ENCODE measurements at regions not wholly inside any gene's neighbourhood (a gene's known extent, or its start where the extent isn't known, plus 50 kb on each side); places are given as distances from the start of the nearest gene placed in this dataset.

DNA sequence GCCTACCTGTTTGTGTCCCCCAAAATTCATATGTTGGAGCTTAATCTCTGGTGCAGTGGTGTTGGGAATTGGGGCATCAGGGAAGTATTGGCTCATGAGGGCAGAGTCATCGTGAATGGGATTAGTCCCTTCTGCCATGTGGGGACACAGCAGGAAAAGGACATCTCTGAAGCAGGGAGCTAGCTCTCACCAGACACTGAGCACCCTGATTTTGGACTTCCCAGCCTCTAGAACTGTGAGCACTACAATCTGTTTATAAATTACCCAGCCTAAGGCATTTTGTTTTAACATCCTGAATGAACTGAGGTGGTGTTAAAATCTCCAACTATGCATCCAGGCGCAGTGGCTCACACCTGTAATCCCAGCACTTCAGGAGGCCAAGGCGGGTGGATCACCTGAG, 206.0 kb downstream of the SEC14L1 start:
- Histone ChIP-seq H3K4me3 (ENCODE audit: low read length) (no peak overlapping the region), H3K36me3 (ENCODE audit: control insufficient read depth, insufficient read depth, low read length) (no peaks in the 10 kb centered on the region), H3K9ac (ENCODE audit: low read length) (no peak overlapping the region)

GRCh38 chr17:77347544-77347943, 206.8 kb downstream of the SEC14L1 start:
- Histone ChIP-seq H3K27me3 (ENCODE audit: control insufficient read depth, insufficient read depth, low read length) (no peaks in the 10 kb centered on the region), H3K36me3 (ENCODE audit: control insufficient read depth, insufficient read depth, low read length) (no peaks in the 10 kb centered on the region), H3K4me3 (ENCODE audit: low read length) (no peak overlapping the region), H3K4me1 (ENCODE audit: control insufficient read depth, insufficient read depth, low read length) (peaks cover 14% of the 10 kb centered on the region), H3K9me3 (ENCODE audit: control insufficient read depth, low read length) (no peaks in the 10 kb centered on the region), H3K9ac (ENCODE audit: low read length) (no peak overlapping the region)

More for the DNA sequence above, 206.0 kb downstream of the SEC14L1 start:
- H3K4me1 ChIP-seq (ENCODE audit: control insufficient read depth, insufficient read depth, low read length) = peaks cover 16% of the 10 kb centered on the region
- H3K9me3 ChIP-seq (ENCODE audit: control insufficient read depth, low read length) = no peaks in the 10 kb centered on the region
- no peaks in the 10 kb centered on the region for H3K27me3 ChIP-seq (ENCODE audit: control insufficient read depth, insufficient read depth, low read length)

- no peak overlapping the region for H3K9ac ChIP-seq (ENCODE audit: low read length)
Measured at GRCh38 chr17:77349976-77350830, 209.4 kb downstream of the SEC14L1 start.

GRCh38 chr17:77352441-77352840, 211.7 kb downstream of the SEC14L1 start:
- Histone ChIP-seq H3K36me3 (ENCODE audit: control insufficient read depth, insufficient read depth, low read length) (no peaks in the 10 kb centered on the region), H3K4me1 (ENCODE audit: control insufficient read depth, insufficient read depth, low read length) (peaks cover 21% of the 10 kb centered on the region), H3K4me3 (ENCODE audit: low read length) (no peak overlapping the region), H3K9me3 (ENCODE audit: control insufficient read depth, low read length) (no peaks in the 10 kb centered on the region), H3K9ac (ENCODE audit: low read length) (no peak overlapping the region), H3K27me3 (ENCODE audit: control insufficient read depth, insufficient read depth, low read length) (no peaks in the 10 kb centered on the region)

More at GRCh38 chr17:77349976-77350830, 209.4 kb downstream of the SEC14L1 start:
- H3K9me3 ChIP-seq (ENCODE audit: control insufficient read depth, low read length) = no peaks in the 10 kb centered on the region
- H3K36me3 ChIP-seq (ENCODE audit: control insufficient read depth, insufficient read depth, low read length) = no peaks in the 10 kb centered on the region
- H3K4me1 ChIP-seq (ENCODE audit: control insufficient read depth, insufficient read depth, low read length) = peaks cover 16% of the 10 kb centered on the region
- H3K4me3 ChIP-seq (ENCODE audit: low read length) = no peak overlapping the region
- H3K27me3 ChIP-seq (ENCODE audit: control insufficient read depth, insufficient read depth, low read length) = no peaks in the 10 kb centered on the region

DNA sequence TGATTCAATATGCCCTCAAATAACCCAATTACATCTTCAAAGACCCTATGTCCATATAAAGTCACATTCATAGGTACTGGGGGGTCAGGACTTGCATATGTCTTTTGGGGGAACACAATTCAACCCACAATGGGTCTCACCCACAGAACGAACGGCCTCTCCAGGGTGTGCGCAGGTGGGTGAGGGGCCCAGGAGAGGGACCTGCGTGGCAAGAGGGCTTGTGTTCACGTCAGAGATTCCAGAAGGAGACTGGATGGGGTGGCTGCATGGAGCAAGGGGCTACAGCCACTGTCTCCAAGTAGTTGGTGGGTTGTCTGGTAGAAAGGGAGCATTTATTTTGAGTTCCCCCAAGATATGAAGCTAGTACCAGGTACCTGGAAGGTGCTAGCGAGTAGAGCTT, 212.2 kb downstream of the SEC14L1 start:
- H3K4me1 ChIP-seq (ENCODE audit: control insufficient read depth, insufficient read depth, low read length) = peaks cover 21% of the 10 kb centered on the region
- no peaks in the 10 kb centered on the region for H3K9me3 ChIP-seq (ENCODE audit: control insufficient read depth, low read length)
- no peaks in the 10 kb centered on the region for H3K36me3 ChIP-seq (ENCODE audit: control insufficient read depth, insufficient read depth, low read length)

DNA sequence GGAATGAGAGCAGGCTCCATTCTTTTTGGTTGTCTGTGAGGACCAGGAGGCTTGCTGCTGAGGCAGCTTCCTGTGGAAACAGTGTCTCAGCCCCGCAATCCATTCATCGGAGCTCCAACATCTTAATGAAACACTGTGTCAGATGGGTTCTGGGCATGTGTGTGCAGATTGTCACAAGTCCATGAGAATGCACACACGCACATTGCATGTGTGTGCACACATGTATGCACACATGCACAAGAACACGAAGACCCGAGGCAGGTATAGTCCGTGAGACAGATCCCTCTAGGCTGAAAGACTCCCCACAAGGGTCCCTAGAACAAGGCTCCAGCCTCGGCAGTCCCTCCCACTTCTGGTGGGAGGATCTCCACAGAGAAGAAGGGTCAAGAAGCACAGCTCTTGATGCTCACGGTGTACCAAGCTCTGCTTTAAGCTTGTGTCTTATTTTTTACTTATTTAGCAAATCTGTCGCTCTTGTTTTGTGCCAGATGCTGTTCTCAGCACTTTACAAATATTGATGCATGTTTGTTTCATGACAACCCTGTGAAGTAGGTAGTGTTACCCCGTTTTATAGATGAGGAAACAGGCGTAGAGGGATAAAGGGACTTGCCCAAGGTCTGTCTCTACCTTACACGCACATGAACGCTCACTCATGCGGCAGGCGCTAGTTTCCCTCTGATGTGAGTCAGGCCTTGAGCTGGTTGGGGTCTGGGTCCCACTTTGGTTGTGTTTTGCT, 213.1 kb downstream of the SEC14L1 start:
- no peak overlapping the region for H3K4me3 ChIP-seq (ENCODE audit: low read length)
- H3K36me3 ChIP-seq (ENCODE audit: control insufficient read depth, insufficient read depth, low read length) = no peaks in the 10 kb centered on the region
- H3K27me3 ChIP-seq (ENCODE audit: control insufficient read depth, insufficient read depth, low read length) = no peaks in the 10 kb centered on the region
- no peaks in the 10 kb centered on the region for H3K9me3 ChIP-seq (ENCODE audit: control insufficient read depth, low read length)
- peaks cover 21% of the 10 kb centered on the region for H3K4me1 ChIP-seq (ENCODE audit: control insufficient read depth, insufficient read depth, low read length)
- no peak overlapping the region for H3K9ac ChIP-seq (ENCODE audit: low read length)

More for the DNA sequence above, 212.2 kb downstream of the SEC14L1 start:
- Histone ChIP-seq H3K4me3 (ENCODE audit: low read length) (no peak overlapping the region), H3K9ac (ENCODE audit: low read length) (no peak overlapping the region), H3K27me3 (ENCODE audit: control insufficient read depth, insufficient read depth, low read length) (no peaks in the 10 kb centered on the region)

DNA sequence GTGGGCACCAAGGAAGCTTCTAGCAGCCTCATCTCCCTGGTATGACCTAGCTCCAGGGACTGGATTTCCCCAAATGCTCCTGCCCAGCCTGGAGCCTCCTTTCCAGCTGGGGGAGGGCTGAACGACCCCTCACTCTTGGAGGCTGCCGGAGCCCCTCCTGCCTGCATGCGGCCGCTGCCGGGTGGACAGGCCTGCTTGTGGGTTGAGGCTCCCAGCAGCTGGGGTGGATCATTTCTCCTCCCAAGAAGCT, 213.6 kb downstream of the SEC14L1 start:
- Histone ChIP-seq H3K4me3 (ENCODE audit: low read length) (no peak overlapping the region), H3K9ac (ENCODE audit: low read length) (no peak overlapping the region), H3K36me3 (ENCODE audit: control insufficient read depth, insufficient read depth, low read length) (no peaks in the 10 kb centered on the region), H3K27me3 (ENCODE audit: control insufficient read depth, insufficient read depth, low read length) (no peaks in the 10 kb centered on the region), H3K4me1 (ENCODE audit: control insufficient read depth, insufficient read depth, low read length) (peaks cover 21% of the 10 kb centered on the region), H3K9me3 (ENCODE audit: control insufficient read depth, low read length) (no peaks in the 10 kb centered on the region)

GRCh38 chr17:77354670-77355455, 214.1 kb downstream of the SEC14L1 start:
- Histone ChIP-seq H3K4me1 (ENCODE audit: control insufficient read depth, insufficient read depth, low read length) (peaks cover 18% of the 10 kb centered on the region), H3K36me3 (ENCODE audit: control insufficient read depth, insufficient read depth, low read length) (no peaks in the 10 kb centered on the region), H3K27me3 (ENCODE audit: control insufficient read depth, insufficient read depth, low read length) (no peaks in the 10 kb centered on the region), H3K4me3 (ENCODE audit: low read length) (no peak overlapping the region), H3K9ac (ENCODE audit: low read length) (no peak overlapping the region), H3K9me3 (ENCODE audit: control insufficient read depth, low read length) (no peaks in the 10 kb centered on the region)

- Histone ChIP-seq H3K9me3 (ENCODE audit: control insufficient read depth, low read length) (no peaks in the 10 kb centered on the region), H3K27me3 (ENCODE audit: control insufficient read depth, insufficient read depth, low read length) (no peaks in the 10 kb centered on the region), H3K9ac (ENCODE audit: low read length) (no peak overlapping the region), H3K4me1 (ENCODE audit: control insufficient read depth, insufficient read depth, low read length) (peaks cover 12% of the 10 kb centered on the region), H3K4me3 (ENCODE audit: low read length) (no peak overlapping the region), H3K36me3 (ENCODE audit: control insufficient read depth, insufficient read depth, low read length) (no peaks in the 10 kb centered on the region)
Measured at GRCh38 chr17:77356109-77356689, 215.4 kb downstream of the SEC14L1 start.

DNA sequence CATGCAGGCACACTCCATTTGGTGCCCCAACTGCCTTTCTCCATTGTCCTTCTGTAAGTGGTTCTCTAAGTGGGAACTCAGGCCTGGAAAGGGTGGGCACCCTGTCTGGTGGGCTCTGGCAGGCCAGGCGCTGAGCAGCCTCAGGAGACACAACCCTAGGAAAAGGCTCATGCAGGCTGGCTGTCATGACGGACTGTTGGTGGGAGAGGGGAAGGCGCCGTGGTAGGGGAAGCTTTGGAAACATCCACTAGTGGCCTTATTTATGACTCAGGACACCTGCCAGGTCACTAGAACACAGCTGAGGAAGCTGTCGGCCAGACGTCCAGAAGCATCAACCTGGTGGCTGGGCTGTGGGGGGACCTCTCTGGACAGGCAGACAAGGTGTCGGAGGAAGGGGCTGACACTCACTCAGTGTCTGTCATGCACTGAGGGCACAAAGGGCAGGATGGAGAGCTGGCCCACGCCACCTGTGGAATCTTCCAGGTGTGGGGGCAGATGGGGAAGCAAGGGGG, 216.0 kb downstream of the SEC14L1 start:
- Histone ChIP-seq H3K4me3 (ENCODE audit: low read length) (no peak overlapping the region), H3K9me3 (ENCODE audit: control insufficient read depth, low read length) (no peaks in the 10 kb centered on the region), H3K4me1 (ENCODE audit: control insufficient read depth, insufficient read depth, low read length) (peaks cover 12% of the 10 kb centered on the region), H3K9ac (ENCODE audit: low read length) (no peak overlapping the region), H3K36me3 (ENCODE audit: control insufficient read depth, insufficient read depth, low read length) (no peaks in the 10 kb centered on the region), H3K27me3 (ENCODE audit: control insufficient read depth, insufficient read depth, low read length) (no peaks in the 10 kb centered on the region)

DNA sequence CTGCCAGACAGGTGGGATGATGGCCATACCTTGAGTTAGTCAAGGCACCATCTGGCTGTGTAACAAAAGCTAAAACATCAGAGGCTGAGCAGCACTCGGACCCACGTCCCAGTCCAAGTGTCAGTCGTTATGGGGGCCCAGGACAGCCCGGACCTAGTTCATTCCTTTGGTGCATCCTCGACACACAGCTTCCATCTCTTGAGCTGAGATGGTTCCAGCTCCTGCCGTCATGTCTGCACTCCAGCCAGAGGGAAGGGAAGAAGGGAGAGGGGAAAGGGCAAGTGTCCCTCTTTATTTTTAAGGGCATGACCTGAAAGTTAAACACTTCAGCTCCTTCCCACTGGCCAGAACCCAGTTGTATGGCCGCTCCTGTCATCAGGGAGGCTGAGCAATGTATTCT, 218.0 kb downstream of the SEC14L1 start:
- Histone ChIP-seq H3K36me3 (ENCODE audit: control insufficient read depth, insufficient read depth, low read length) (no peaks in the 10 kb centered on the region), H3K9ac (ENCODE audit: low read length) (no peak overlapping the region), H3K9me3 (ENCODE audit: control insufficient read depth, low read length) (no peaks in the 10 kb centered on the region), H3K27me3 (ENCODE audit: control insufficient read depth, insufficient read depth, low read length) (no peaks in the 10 kb centered on the region), H3K4me3 (ENCODE audit: low read length) (no peak overlapping the region), H3K4me1 (ENCODE audit: control insufficient read depth, insufficient read depth, low read length) (peaks cover 16% of the 10 kb centered on the region)
